Thymus (tissue), 11 donors: ENCODE measurements at regions not wholly inside any gene's neighbourhood (a gene's known extent, or its start where the extent isn't known, plus 50 kb on each side); places are given as distances from the start of the nearest gene placed in this dataset.
A peak's percentile ranks its signal among the peaks of the same experiment; 100 is the strongest.
"Not testable (repeated sequence)": the region's sequence is repeated elsewhere in the genome, so short reads cannot be mapped to it uniquely, and the experiment has no call there.

Experiments
- DNase-seq, 9 donors: peaks; one replicate each; pipeline ENCODE4 v3.0.0-alpha.2; 2013; ENCODE audit warnings: low spot score in 9 of 9, low read depth in 6 of 9, missing footprints in 1 of 9
- H3K27ac ChIP-seq, 2 donors: one replicate each; pipeline ENCODE4 v1.5.1; 2013; ENCODE audit warnings: control low read depth in 1 of 2, low read depth in 1 of 2, low read length in 1 of 2, mild to moderate bottlenecking in 1 of 2, moderate library complexity in 1 of 2
- H3K27me3 ChIP-seq, 2 donors: one replicate each; pipeline ENCODE4 v1.5.1; 2013; ENCODE audit warnings: low read length in 1 of 2; ENCODE audit not compliant: control insufficient read depth in 2 of 2, insufficient read depth in 1 of 2
- H3K36me3 ChIP-seq, 2 donors: one replicate each; pipeline ENCODE4 v1.5.1; 2013; ENCODE audit warnings: low read length in 1 of 2, mild to moderate bottlenecking in 1 of 2, moderate library complexity in 1 of 2; ENCODE audit not compliant: control insufficient read depth in 2 of 2, insufficient read depth in 2 of 2
- H3K4me1 ChIP-seq, 2 donors: one replicate each; pipeline ENCODE4 v1.5.1; 2013; ENCODE audit warnings: low read length in 2 of 2; ENCODE audit not compliant: control insufficient read depth in 2 of 2, insufficient read depth in 2 of 2
- H3K4me3 ChIP-seq, 2 donors: one replicate each; pipeline ENCODE4 v1.5.1; 2013; ENCODE audit warnings: low read length in 2 of 2, control low read depth in 1 of 2, mild to moderate bottlenecking in 1 of 2
- H3K9me3 ChIP-seq, 2 donors: one replicate each; pipeline ENCODE4 v1.5.1; 2013; ENCODE audit warnings: low read length in 1 of 2, mild to moderate bottlenecking in 1 of 2; ENCODE audit not compliant: control insufficient read depth in 2 of 2, insufficient read depth in 1 of 2
- WGBS: extraction: QIAGEN DNeasy Blood & Tissue Kit; methylation state at CpG from one replicate; pipeline ENCODE4 v1.1.7; 2013; 5-methylcytosine and 5-hydroxymethylcytosine counted together
- donor health status: healthy.

GRCh38 chr15:77944002-77944867 is 133.3 kb downstream of the TBC1D2B start:
- H3K9me3 ChIP-seq: no peaks in the 10 kb centered on the region
- peaks cover 0 to 10% of the 10 kb centered on the region in 2 donors for H3K27me3 ChIP-seq
- DNase-seq: peak in 5 of 9 donors; percentile 26 to 50 (median 47)
- no peaks in the 10 kb centered on the region for H3K36me3 ChIP-seq
- WGBS: 13% methylated on average over 45 of the region's 45 CpGs
- peaks cover 0 to 6% of the 10 kb centered on the region in 2 donors for H3K4me1 ChIP-seq
- H3K27ac ChIP-seq: no peak overlapping the region
- peak overlapping the region; percentile 41 to 44 for H3K4me3 ChIP-seq

- H3K4me3 ChIP-seq: no peak overlapping the region
- no peaks in the 10 kb centered on the region for H3K36me3 ChIP-seq
- 96% methylated on average over 6 of the region's 6 CpGs for WGBS
- DNase-seq: no peak
- H3K9me3 ChIP-seq: no peaks in the 10 kb centered on the region
- peaks cover 0 to 6% of the 10 kb centered on the region in 2 donors for H3K4me1 ChIP-seq
- peaks cover 0 to 10% of the 10 kb centered on the region in 2 donors for H3K27me3 ChIP-seq
- H3K27ac ChIP-seq: no peak overlapping the region
Observed at GRCh38 chr15:77942611-77943211, 134.8 kb downstream of the TBC1D2B start.

- not testable (repeated sequence) for DNase-seq, H3K4me1 ChIP-seq
- WGBS: 94% methylated on average over 13 of the region's 25 CpGs
Observed at GRCh38 chr15:77941090-77941827, 136.3 kb downstream of the TBC1D2B start.

GRCh38 chr15:77940381-77940947 is 137.0 kb downstream of the TBC1D2B start:
- Histone ChIP-seq H3K27me3 (peaks cover 0 to 10% of the 10 kb centered on the region in 2 donors), H3K4me1 (peaks cover 0 to 6% of the 10 kb centered on the region in 2 donors), H3K27ac (no peak overlapping the region), H3K36me3 (no peaks in the 10 kb centered on the region), H3K9me3 (no peaks in the 10 kb centered on the region), H3K4me3 (no peak overlapping the region)
- no peak for DNase-seq
- whole genome bisulfite sequencing: 84% methylated on average over 8 of the region's 8 CpGs

More at GRCh38 chr15:77941090-77941827, 136.3 kb downstream of the TBC1D2B start:
- H3K36me3 ChIP-seq, H3K27ac ChIP-seq, H3K9me3 ChIP-seq, H3K4me3 ChIP-seq, H3K27me3 ChIP-seq: not testable (repeated sequence)

- no peak overlapping the region for H3K27ac ChIP-seq
- H3K4me3 ChIP-seq: no peak overlapping the region
- peaks cover 0 to 10% of the 10 kb centered on the region in 2 donors for H3K27me3 ChIP-seq
- H3K9me3 ChIP-seq: no peaks in the 10 kb centered on the region
- DNase-seq: no peak
- WGBS: 95% methylated on average over 12 of the region's 12 CpGs
- H3K4me1 ChIP-seq: peaks cover 0 to 6% of the 10 kb centered on the region in 2 donors
- H3K36me3 ChIP-seq: no peaks in the 10 kb centered on the region
Observed at GRCh38 chr15:77939851-77940250, 137.7 kb downstream of the TBC1D2B start.

- DNase-seq, H3K36me3 ChIP-seq, H3K27me3 ChIP-seq, H3K27ac ChIP-seq, H3K9me3 ChIP-seq, H3K4me3 ChIP-seq, H3K4me1 ChIP-seq: not testable (repeated sequence)
- WGBS: 55% methylated on average over 4 of the region's 4 CpGs
Observed at GRCh38 chr15:77939026-77939425, 138.5 kb downstream of the TBC1D2B start.

- H3K4me3 ChIP-seq, H3K27ac ChIP-seq, H3K4me1 ChIP-seq, DNase-seq, H3K9me3 ChIP-seq, H3K36me3 ChIP-seq, H3K27me3 ChIP-seq: not testable (repeated sequence)
- 95% methylated on average over 12 of the region's 12 CpGs for WGBS
Observed at GRCh38 chr15:77938546-77938945, 139.0 kb downstream of the TBC1D2B start.

- H3K4me1 ChIP-seq: not testable (repeated sequence)
Observed at GRCh38 chr15:77936567-77936966, 140.9 kb downstream of the TBC1D2B start.

GRCh38 chr15:77934516-77934915 is 143.0 kb downstream of the TBC1D2B start:
- DNase-seq, H3K4me1 ChIP-seq, H3K27me3 ChIP-seq, H3K36me3 ChIP-seq, H3K27ac ChIP-seq, H3K9me3 ChIP-seq, H3K4me3 ChIP-seq: not testable (repeated sequence)
- 96% methylated on average over 6 of the region's 6 CpGs for WGBS

More at GRCh38 chr15:77936567-77936966, 140.9 kb downstream of the TBC1D2B start:
- H3K9me3 ChIP-seq, H3K27ac ChIP-seq, H3K4me3 ChIP-seq, H3K36me3 ChIP-seq, H3K27me3 ChIP-seq, DNase-seq: not testable (repeated sequence)
